Panc1 (cell line): ENCODE measurements at regions not wholly inside any gene's neighbourhood (a gene's known extent, or its start where the extent isn't known, plus 50 kb on each side); places are given as distances from the start of the nearest gene placed in this dataset.

ENCODE experiments used
- ATAC-seq: fragments of 200-7000 bp; cut with Tn5 transposase; 2 replicates; pipeline ENCODE4 v1.9.1; 2020; ENCODE audit warnings: mild to moderate bottlenecking, moderate library complexity
- BruUV-seq: library from RNA; stranded (reverse); fragments of 400-500 nt; replicated peaks from 2 replicates; lab custom pipeline; 2021; lab: Mats Ljungman, UMichigan
- CTCF ChIA-PET: fragments of 300-600 bp; sonication (Branson Sonifier 250); formaldehyde crosslinking; loops from one replicate; lab custom pipeline; 2022; ENCODE audit warnings: antibody characterized with exemption; lab: Charles Lee
- POLR2A ChIA-PET: fragments of 300-600 bp; sonication (Branson Sonifier 250); formaldehyde crosslinking; loops from one replicate; lab custom pipeline; 2022; ENCODE audit warnings: antibody characterized with exemption; lab: Charles Lee
- DNase-seq: peaks from one replicate; pipeline ENCODE4 v3.0.0-alpha.2; 2010; ENCODE audit warnings: low read depth, low spot score
- H3K27ac ChIP-seq: 2 replicates; pipeline ENCODE4 v1.5.1; 2011; ENCODE audit warnings: mild to moderate bottlenecking, low read length, inconsistent platforms
- H3K27me3 ChIP-seq: fragments of 200-500 bp; sonication (Bioruptor generic); 2 replicates; pipeline ENCODE4 v1.6.0; 2014; ENCODE audit warnings: low read length, inconsistent platforms; ENCODE audit not compliant: control insufficient read depth, insufficient read depth
- H3K36me3 ChIP-seq: fragments of 200-500 bp; sonication (Bioruptor generic); 2 replicates; pipeline ENCODE4 v1.5.1; 2014; ENCODE audit warnings: inconsistent platforms, mild to moderate bottlenecking, low read length, moderate library complexity; ENCODE audit not compliant: control insufficient read depth, insufficient read depth
- H3K4me1 ChIP-seq: 2 replicates; pipeline ENCODE4 v1.5.1; 2011; ENCODE audit warnings: inconsistent platforms, mild to moderate bottlenecking, low read length, moderate library complexity; ENCODE audit not compliant: control insufficient read depth, insufficient read depth
- H3K4me3 ChIP-seq, 2 experiments: 2 replicates each; pipeline ENCODE4 v1.5.1; 2011 to 2012; ENCODE audit warnings: low read depth in 2 of 2, low read length in 2 of 2, mild to moderate bottlenecking in 2 of 2, inconsistent platforms in 1 of 2, moderate library complexity in 1 of 2
- H3K9me3 ChIP-seq: fragments of 200-500 bp; sonication (Bioruptor generic); 2 replicates; pipeline ENCODE4 v1.5.1; 2014; ENCODE audit warnings: low read depth, mild to moderate bottlenecking, inconsistent platforms, low read length, moderate library complexity; ENCODE audit not compliant: control insufficient read depth, insufficient read depth
- POLR2AphosphoS5 ChIP-seq: IDR thresholded peaks from 2 replicates; pipeline ENCODE4 v1.6.1; 2012; ENCODE audit warnings: mild to moderate bottlenecking, low read depth, low read length, moderate library complexity
- SIN3A ChIP-seq: IDR thresholded peaks from 2 replicates; pipeline ENCODE4 v1.6.1; 2012; ENCODE audit warnings: low read depth, mild to moderate bottlenecking, low read length, moderate library complexity, borderline replicate concordance; ENCODE audit not compliant: insufficient read depth
- TCF7L2 ChIP-seq: IDR thresholded peaks from 2 replicates; pipeline ENCODE4 v1.6.1; 2011; ENCODE audit warnings: mild to moderate bottlenecking, low read depth, low read length, inconsistent platforms
- in situ Hi-C: cut with HindIII; loops from 2 replicates; pipeline ENCODE4 v1.10.0; 2016; ENCODE audit warnings: low sequenced_read_pairs, low pct_unique_long_range_greater_than_20kb
- intact Hi-C: fragments of 100-400 bp; cut with micrococcal nuclease; formaldehyde crosslinking; loops from one replicate; pipeline ENCODE4 v1.10.0; 2022; ENCODE audit not compliant: unreplicated experiment
- TF ChIP-seq, protein P1 (sequence below): fragments of 450-650 bp; IDR thresholded peaks from 2 replicates; pipeline ENCODE4 v1.5.1; 2017; ENCODE audit warnings: mild to moderate bottlenecking
- TF ChIP-seq, protein P2 (sequence below), 2 experiments: IDR thresholded peaks; 2 replicates each; pipeline ENCODE4 v1.6.1; 2011 to 2012; ENCODE audit warnings: low read depth in 2 of 2, control low read depth in 1 of 2, low read length in 1 of 2, mild to moderate bottlenecking in 1 of 2, moderate library complexity in 1 of 2; ENCODE audit not compliant: insufficient read depth in 1 of 2

DNA sequence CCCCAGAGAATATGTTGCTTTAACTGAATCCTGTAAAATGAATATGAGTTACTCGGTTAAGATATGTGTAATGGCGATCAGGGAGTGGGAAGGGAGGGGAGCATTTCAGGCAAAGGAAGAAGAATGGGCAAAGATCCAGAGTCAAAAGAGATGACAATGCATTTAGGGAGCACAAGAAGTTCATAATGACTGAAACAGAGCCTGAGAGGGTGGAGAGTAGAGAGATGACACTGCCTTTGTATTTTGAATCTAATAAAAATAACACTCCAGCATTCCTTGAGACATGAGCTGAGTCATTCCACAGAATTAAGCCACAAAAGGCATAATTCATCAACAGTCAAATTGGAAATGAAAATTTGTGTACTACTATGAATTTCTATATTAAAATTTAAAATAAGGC is 105.3 kb upstream of the PEX5L start:
- Histone ChIP-seq H3K27me3 (no peaks in the 10 kb centered on the region), H3K4me1 (no peaks in the 10 kb centered on the region), H3K36me3 (no peaks in the 10 kb centered on the region), H3K9me3 (no peaks in the 10 kb centered on the region; the same call in 1 of the 2 replicates), H3K27ac (no peak overlapping the region), H3K4me3 (no peak overlapping the region)
- ATAC-seq (no peak), DNase-seq (no peak)
- ChIA-PET CTCF (no interaction called here), POLR2A (no interaction called here)
- TF ChIP-seq POLR2AphosphoS5 = no peak
- in situ Hi-C loops = no loop called here
- intact Hi-C loops = no loop called here
- no TSS peak for BruUV-seq

DNA sequence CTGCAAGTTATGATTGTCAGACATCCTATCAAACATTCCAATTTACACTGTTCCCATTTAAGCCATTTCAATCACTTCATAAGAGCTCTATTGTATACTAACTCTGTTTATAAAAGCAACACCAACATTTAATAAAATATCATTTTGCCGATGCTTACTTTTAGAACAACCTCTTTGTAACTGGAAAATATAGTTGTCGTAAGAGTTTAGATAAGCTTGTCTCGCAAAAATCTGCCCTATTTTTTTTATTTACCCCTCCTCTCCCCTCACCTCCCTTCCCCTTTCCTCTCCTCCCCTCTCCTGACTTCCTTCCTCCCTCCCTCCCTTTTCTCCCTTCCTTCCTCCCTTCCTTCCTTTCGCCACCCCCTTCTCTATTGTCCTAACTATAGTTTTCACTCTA is 105.7 kb upstream of the PEX5L start:
- Histone ChIP-seq H3K4me3 (no peak overlapping the region), H3K9me3 (no peaks in the 10 kb centered on the region; the same call in 1 of the 2 replicates), H3K36me3 (no peaks in the 10 kb centered on the region), H3K4me1 (no peaks in the 10 kb centered on the region), H3K27me3 (no peaks in the 10 kb centered on the region), H3K27ac (no peak overlapping the region)
- ATAC-seq (no peak), DNase-seq (no peak)
- ChIA-PET CTCF (no interaction called here), POLR2A (no interaction called here)
- in situ Hi-C loops (no loop called here), intact Hi-C loops (no loop called here)
- no TSS peak for BruUV-seq
- TF ChIP-seq, protein P1, sequence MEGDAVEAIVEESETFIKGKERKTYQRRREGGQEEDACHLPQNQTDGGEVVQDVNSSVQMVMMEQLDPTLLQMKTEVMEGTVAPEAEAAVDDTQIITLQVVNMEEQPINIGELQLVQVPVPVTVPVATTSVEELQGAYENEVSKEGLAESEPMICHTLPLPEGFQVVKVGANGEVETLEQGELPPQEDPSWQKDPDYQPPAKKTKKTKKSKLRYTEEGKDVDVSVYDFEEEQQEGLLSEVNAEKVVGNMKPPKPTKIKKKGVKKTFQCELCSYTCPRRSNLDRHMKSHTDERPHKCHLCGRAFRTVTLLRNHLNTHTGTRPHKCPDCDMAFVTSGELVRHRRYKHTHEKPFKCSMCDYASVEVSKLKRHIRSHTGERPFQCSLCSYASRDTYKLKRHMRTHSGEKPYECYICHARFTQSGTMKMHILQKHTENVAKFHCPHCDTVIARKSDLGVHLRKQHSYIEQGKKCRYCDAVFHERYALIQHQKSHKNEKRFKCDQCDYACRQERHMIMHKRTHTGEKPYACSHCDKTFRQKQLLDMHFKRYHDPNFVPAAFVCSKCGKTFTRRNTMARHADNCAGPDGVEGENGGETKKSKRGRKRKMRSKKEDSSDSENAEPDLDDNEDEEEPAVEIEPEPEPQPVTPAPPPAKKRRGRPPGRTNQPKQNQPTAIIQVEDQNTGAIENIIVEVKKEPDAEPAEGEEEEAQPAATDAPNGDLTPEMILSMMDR = no peak
- TF ChIP-seq, protein P2, sequence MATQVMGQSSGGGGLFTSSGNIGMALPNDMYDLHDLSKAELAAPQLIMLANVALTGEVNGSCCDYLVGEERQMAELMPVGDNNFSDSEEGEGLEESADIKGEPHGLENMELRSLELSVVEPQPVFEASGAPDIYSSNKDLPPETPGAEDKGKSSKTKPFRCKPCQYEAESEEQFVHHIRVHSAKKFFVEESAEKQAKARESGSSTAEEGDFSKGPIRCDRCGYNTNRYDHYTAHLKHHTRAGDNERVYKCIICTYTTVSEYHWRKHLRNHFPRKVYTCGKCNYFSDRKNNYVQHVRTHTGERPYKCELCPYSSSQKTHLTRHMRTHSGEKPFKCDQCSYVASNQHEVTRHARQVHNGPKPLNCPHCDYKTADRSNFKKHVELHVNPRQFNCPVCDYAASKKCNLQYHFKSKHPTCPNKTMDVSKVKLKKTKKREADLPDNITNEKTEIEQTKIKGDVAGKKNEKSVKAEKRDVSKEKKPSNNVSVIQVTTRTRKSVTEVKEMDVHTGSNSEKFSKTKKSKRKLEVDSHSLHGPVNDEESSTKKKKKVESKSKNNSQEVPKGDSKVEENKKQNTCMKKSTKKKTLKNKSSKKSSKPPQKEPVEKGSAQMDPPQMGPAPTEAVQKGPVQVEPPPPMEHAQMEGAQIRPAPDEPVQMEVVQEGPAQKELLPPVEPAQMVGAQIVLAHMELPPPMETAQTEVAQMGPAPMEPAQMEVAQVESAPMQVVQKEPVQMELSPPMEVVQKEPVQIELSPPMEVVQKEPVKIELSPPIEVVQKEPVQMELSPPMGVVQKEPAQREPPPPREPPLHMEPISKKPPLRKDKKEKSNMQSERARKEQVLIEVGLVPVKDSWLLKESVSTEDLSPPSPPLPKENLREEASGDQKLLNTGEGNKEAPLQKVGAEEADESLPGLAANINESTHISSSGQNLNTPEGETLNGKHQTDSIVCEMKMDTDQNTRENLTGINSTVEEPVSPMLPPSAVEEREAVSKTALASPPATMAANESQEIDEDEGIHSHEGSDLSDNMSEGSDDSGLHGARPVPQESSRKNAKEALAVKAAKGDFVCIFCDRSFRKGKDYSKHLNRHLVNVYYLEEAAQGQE (IDR thresholded peaks at IDR 0.05; ENCODE audit: insufficient read depth in 1 of 2, low read depth in 2 of 2, low read length in 1 of 2) = no peak
- TF ChIP-seq SIN3A = no peak
- no peak for TF ChIP-seq TCF7L2
- no peak for TF ChIP-seq POLR2AphosphoS5

DNA sequence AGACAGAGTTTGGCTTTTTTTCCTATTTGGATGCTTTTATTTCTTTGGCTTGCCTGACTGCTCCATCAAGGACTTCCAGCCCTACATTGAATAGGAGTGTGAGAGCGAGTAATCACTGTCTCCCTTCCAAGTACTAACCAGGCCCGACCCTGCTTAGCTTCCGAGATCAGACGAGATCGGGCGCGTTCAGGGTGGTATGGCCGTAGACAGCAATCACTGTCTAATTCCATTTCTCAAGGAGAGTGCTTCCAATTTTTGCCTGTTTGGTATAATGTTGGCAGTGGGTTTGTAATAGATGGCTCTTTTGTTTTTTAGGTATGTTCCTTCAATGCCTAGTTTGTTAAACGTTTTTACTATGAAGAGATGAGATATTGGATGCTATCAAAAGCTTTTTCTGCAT is 125.0 kb upstream of the PEX5L start:
- Histone ChIP-seq H3K9me3 (no peaks in the 10 kb centered on the region), H3K36me3 (no peaks in the 10 kb centered on the region), H3K27ac (no peak overlapping the region), H3K4me1 (no peaks in the 10 kb centered on the region), H3K27me3 (no peaks in the 10 kb centered on the region), H3K4me3 (no peak overlapping the region)
- ChIA-PET CTCF (no interaction called here), POLR2A (no interaction called here)
- DNase-seq (no peak), ATAC-seq (no peak)
- intact Hi-C loops = no loop called here
- in situ Hi-C loops = no loop called here
- BruUV-seq = no TSS peak
- no peak for TF ChIP-seq TCF7L2
- TF ChIP-seq, protein P1 = no peak
